HL-60 (cell line): ENCODE measurements at regions not wholly inside any gene's neighbourhood (a gene's known extent, or its start where the extent isn't known, plus 50 kb on each side); places are given as distances from the start of the nearest gene placed in this dataset.

Experiments
- DNase-seq, 2 experiments: peaks; one replicate each; pipeline ENCODE4 v3.0.0-alpha.2; 2010 to 2020; ENCODE audit warnings: low read depth in 1 of 2, low spot score in 1 of 2
- H3K27ac ChIP-seq: fragments of 250-450 bp; sonication (Bioruptor Pico); replicated peaks from 2 replicates; pipeline ENCODE4 v1.5.1; 2020; ENCODE audit warnings: mild to moderate bottlenecking, moderate library complexity
- H3K27me3 ChIP-seq: fragments of 250-450 bp; sonication (Bioruptor Pico); 2 replicates; pipeline ENCODE4 v1.5.1; 2021; ENCODE audit warnings: mild to moderate bottlenecking, moderate library complexity; ENCODE audit not compliant: insufficient read depth, poor library complexity, severe bottlenecking
- H3K4me3 ChIP-seq: replicated peaks from 2 replicates; pipeline ENCODE4 v1.5.1; 2011; ENCODE audit warnings: mild to moderate bottlenecking, control low read depth, low read length; ENCODE audit not compliant: insufficient read depth
- GABPA ChIP-seq: IDR thresholded peaks from 2 replicates; pipeline ENCODE4 v1.6.1; 2012; ENCODE audit warnings: low read depth
- POLR2AphosphoS5 ChIP-seq: IDR thresholded peaks from 2 replicates; pipeline ENCODE4 v1.6.1; 2012; ENCODE audit warnings: low read depth
- REST ChIP-seq: IDR thresholded peaks from 2 replicates; pipeline ENCODE4 v1.6.1; 2012; ENCODE audit warnings: low read depth; ENCODE audit not compliant: insufficient replicate concordance
- SPI1 ChIP-seq: IDR thresholded peaks from 2 replicates; pipeline ENCODE4 v1.6.1; 2012; ENCODE audit warnings: low read depth, mild to moderate bottlenecking, borderline replicate concordance
- TF ChIP-seq, protein P1 (sequence below): IDR thresholded peaks from one replicate; pipeline ENCODE4 v1.5.1; 2011; ENCODE audit warnings: low read length, control low read depth, inconsistent platforms; ENCODE audit not compliant: insufficient read depth

- Histone ChIP-seq H3K4me3 (no peak overlapping the region), H3K27me3 (no peaks in the 10 kb centered on the region), H3K27ac (no peak overlapping the region)
- TF ChIP-seq REST (no peak), GABPA (no peak), SPI1 (no peak), POLR2AphosphoS5 (no peak)
- TF ChIP-seq, protein P1, sequence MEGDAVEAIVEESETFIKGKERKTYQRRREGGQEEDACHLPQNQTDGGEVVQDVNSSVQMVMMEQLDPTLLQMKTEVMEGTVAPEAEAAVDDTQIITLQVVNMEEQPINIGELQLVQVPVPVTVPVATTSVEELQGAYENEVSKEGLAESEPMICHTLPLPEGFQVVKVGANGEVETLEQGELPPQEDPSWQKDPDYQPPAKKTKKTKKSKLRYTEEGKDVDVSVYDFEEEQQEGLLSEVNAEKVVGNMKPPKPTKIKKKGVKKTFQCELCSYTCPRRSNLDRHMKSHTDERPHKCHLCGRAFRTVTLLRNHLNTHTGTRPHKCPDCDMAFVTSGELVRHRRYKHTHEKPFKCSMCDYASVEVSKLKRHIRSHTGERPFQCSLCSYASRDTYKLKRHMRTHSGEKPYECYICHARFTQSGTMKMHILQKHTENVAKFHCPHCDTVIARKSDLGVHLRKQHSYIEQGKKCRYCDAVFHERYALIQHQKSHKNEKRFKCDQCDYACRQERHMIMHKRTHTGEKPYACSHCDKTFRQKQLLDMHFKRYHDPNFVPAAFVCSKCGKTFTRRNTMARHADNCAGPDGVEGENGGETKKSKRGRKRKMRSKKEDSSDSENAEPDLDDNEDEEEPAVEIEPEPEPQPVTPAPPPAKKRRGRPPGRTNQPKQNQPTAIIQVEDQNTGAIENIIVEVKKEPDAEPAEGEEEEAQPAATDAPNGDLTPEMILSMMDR: no peak
- no peak for DNase-seq
Observed at GRCh38 chr7:86956567-86956966, 102.9 kb downstream of the ELAPOR2 start.

- no peaks in the 10 kb centered on the region for H3K27me3 ChIP-seq
- TF ChIP-seq POLR2AphosphoS5 (no peak), REST (no peak), SPI1 (no peak), GABPA (no peak)
- TF ChIP-seq, protein P1: no peak
- no peak overlapping the region for H3K4me3 ChIP-seq
- H3K27ac ChIP-seq: no peak overlapping the region
- no peak for DNase-seq
Observed at GRCh38 chr7:86955895-86956503, 103.5 kb downstream of the ELAPOR2 start.

DNA sequence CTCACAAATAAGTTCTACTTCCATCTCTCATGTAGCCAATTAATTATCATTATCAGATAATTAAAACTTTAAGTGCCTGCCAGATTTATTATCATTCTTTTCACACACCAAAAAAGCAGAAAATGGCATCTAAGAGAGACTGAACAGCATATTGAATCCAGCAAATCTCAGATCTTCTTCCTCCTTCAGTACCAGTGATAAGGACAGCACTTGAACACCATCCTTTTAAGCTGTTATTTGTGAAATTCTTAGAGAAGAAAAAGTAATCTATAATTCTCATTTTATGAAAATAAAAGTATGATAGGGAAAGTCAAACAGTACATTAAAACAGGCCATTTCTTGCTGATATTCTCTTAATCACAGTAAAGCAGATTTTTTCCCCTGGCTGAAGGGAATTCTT is 104.5 kb downstream of the ELAPOR2 start:
- no peaks in the 10 kb centered on the region for H3K27me3 ChIP-seq
- DNase-seq: no peak
- no peak overlapping the region for H3K27ac ChIP-seq
- H3K4me3 ChIP-seq: no peak overlapping the region
- peak; percentile 60 for TF ChIP-seq REST
- TF ChIP-seq SPI1: no peak
